Heart right ventricle (tissue), 16 donors: ENCODE measurements at regions not wholly inside any gene's neighbourhood (a gene's known extent, or its start where the extent isn't known, plus 50 kb on each side); places are given as distances from the start of the nearest gene placed in this dataset.

Experiments
- ATAC-seq, 8 donors: fragments of 200-7000 bp; cut with Tn5 transposase; one replicate each; pipeline ENCODE4 v1.9.1; 2020; ENCODE audit warnings: mild to moderate bottlenecking in 8 of 8, moderate library complexity in 8 of 8, moderate number of reproducible peaks in 1 of 8
- DNase-seq, 2 donors: peaks; one replicate each; pipeline ENCODE4 v3.0.0-alpha.2; 2020
- H3K27ac ChIP-seq, 10 donors: fragments of 200-600 bp; sonication (generic) in 2 of 10; one replicate each; pipeline versions ENCODE4 v1.5.0 to v1.8.0; 2020 to 2022; ENCODE audit warnings: mild to moderate bottlenecking in 3 of 10
- H3K27me3 ChIP-seq, 7 donors: fragments of 200-600 bp; one replicate each; pipeline ENCODE4 v1.8.0; 2021 to 2022; ENCODE audit warnings: mild to moderate bottlenecking in 2 of 7
- H3K36me3 ChIP-seq, 9 donors: fragments of 200-600 bp; sonication (generic) in 1 of 9; one replicate each; pipeline versions ENCODE4 v1.5.0 to v1.8.0; 2020 to 2022; ENCODE audit warnings: mild to moderate bottlenecking in 2 of 9
- H3K4me1 ChIP-seq, 9 donors: fragments of 200-600 bp; sonication (generic) in 1 of 9; one replicate each; pipeline versions ENCODE4 v1.5.0 to v1.8.0; 2020 to 2022; ENCODE audit warnings: mild to moderate bottlenecking in 4 of 9
- H3K4me3 ChIP-seq, 10 donors: fragments of 200-600 bp; sonication (generic) in 2 of 10; one replicate each; pipeline versions ENCODE4 v1.5.0 to v1.8.0; 2020 to 2022; ENCODE audit warnings: mild to moderate bottlenecking in 7 of 10, moderate library complexity in 2 of 10
- H3K9me3 ChIP-seq, 11 donors: fragments of 200-600 bp in 10 of 11; sonication (generic) in 2 of 11; one replicate each; pipeline versions ENCODE4 v1.5.0 to v1.8.0; 2013 to 2022; ENCODE audit warnings: mild to moderate bottlenecking in 2 of 11, control low read depth in 1 of 11, moderate library complexity in 1 of 11
- CTCF ChIP-seq, 9 donors: fragments of 200-600 bp; sonication (generic) in 2 of 9; IDR thresholded peaks; one replicate each; pipeline versions ENCODE4 v1.5.0 to v1.8.0; 2021 to 2022; ENCODE audit warnings: antibody characterized with exemption in 9 of 9, mild to moderate bottlenecking in 5 of 9, moderate library complexity in 1 of 9
- WGBS, 2 donors: extraction: QIAGEN DNeasy Blood & Tissue Kit; methylation state at CpG; one replicate each; pipeline ENCODE4 v1.1.7; 2013; ENCODE audit warnings: inconsistent platforms in 1 of 2; 5-methylcytosine and 5-hydroxymethylcytosine counted together
- intact Hi-C, 10 donors: fragments of 100-400 bp; cut with DNase I; formaldehyde crosslinking; loops; one replicate each; pipeline versions ENCODE4 v1.11.1 to v1.14.2; 2022
- donor health status: Arrhythmogenic right ventricular cardiomyopathy.
- donor health status: ischemic (EF 13 %, LVEDD 7.1; RV severe dilation, severe dysfunction).
- donor health status: healthy with polysubstance abuse.
- donor health status: DM: no; HTN: yes; CAD: no.
- donor health status: DM: no; HTN: no; CAD: no.
- donor health status: ischemic (EF 25% LVEDD 6.9; RV normal size, moderate dysfunction).
- donor health status: ischemic (EF 25% LVEDD 5.7; RV mildly dilated, moderate dysfunction).
- donor health status: healthy.
- donor health status: DM: yes; HTN: yes; CAD: no.
- donor health status: Ischemic cardiomyopathy.
- donor health status: ischemic (EF 35%, LVEDD 5.7; RV mildly dilated, moderate dysfunction).
- donor health status: nonischemic (EF 11% LVEDD 7.7; RV severe dilation, severe dysfunction).
- donor health status: DM: yes; HTN: yes; CAD: no.
- donor health status: PGD.
- donor health status: ischemic (EF 29% LVEDD 5.4; RV normal size, mild dysfunction).
- donor health status: nonischemic (EF 23%, LVEDD 6.1; RV moderate dilation, normal function).

GRCh38 chr16:35746963-35747657 lies 2287.7 kb downstream of the TP53TG3F start:
- no peak overlapping the region for H3K4me3 ChIP-seq
- no peaks in the 10 kb centered on the region for H3K4me1 ChIP-seq
- intact Hi-C loops, result loop anchor here in 1 of 10 donors (10.0 kb wide), 1 partner anchor 58 kb away; no protein-coding TSS in a partner anchor
- 84 to 88% methylated on average over 18 of the region's 18 CpGs for WGBS, 2 donors
- H3K36me3 ChIP-seq, result no peaks in the 10 kb centered on the region
- H3K27ac ChIP-seq, result no peak overlapping the region
- H3K9me3 ChIP-seq, result peaks cover 0 to 74% (median 0%) of the 10 kb centered on the region in 11 donors
- no peak for TF ChIP-seq CTCF (IDR thresholded peaks at IDR 0.05)
- DNase-seq (no peak), ATAC-seq (no peak)
- no peaks in the 10 kb centered on the region for H3K27me3 ChIP-seq

GRCh38 chr16:35747658-35748455 lies 2288.4 kb downstream of the TP53TG3F start:
- intact Hi-C loops, result loop anchor here in 1 of 10 donors (10.0 kb wide), 1 partner anchor 57 kb away; no protein-coding TSS in a partner anchor

GRCh38 chr16:35748621-35749252 lies 2289.3 kb downstream of the TP53TG3F start:
- Histone ChIP-seq H3K4me1 (no peaks in the 10 kb centered on the region), H3K4me3 (no peak overlapping the region), H3K27me3 (no peaks in the 10 kb centered on the region), H3K36me3 (no peaks in the 10 kb centered on the region), H3K27ac (no peak overlapping the region), H3K9me3 (peaks cover 0 to 78% (median 0%) of the 10 kb centered on the region in 11 donors)
- no peak for TF ChIP-seq CTCF (IDR thresholded peaks at IDR 0.05)
- ATAC-seq (no peak), DNase-seq (peak in 1 of 2 donors; percentile 5)
- intact Hi-C loops, result loop anchor here in 1 of 10 donors (10.0 kb wide), 1 partner anchor 56 kb away; no protein-coding TSS in a partner anchor
- WGBS, 2 donors, result 84% methylated on average over 24 of the region's 24 CpGs

More at GRCh38 chr16:35747658-35748455, 2288.4 kb downstream of the TP53TG3F start:
- Histone ChIP-seq H3K36me3 (no peaks in the 10 kb centered on the region), H3K27ac (no peak overlapping the region), H3K9me3 (peaks cover 0 to 74% (median 0%) of the 10 kb centered on the region in 11 donors), H3K4me1 (no peaks in the 10 kb centered on the region), H3K27me3 (no peaks in the 10 kb centered on the region), H3K4me3 (no peak overlapping the region)
- ATAC-seq (no peak), DNase-seq (no peak)
- WGBS, 2 donors, result 80 to 83% methylated on average over 17 of the region's 17 CpGs
- no peak for TF ChIP-seq CTCF (IDR thresholded peaks at IDR 0.05)
